HG02852 (cell line): ENCODE measurements at regions not wholly inside any gene's neighbourhood (a gene's known extent, or its start where the extent isn't known, plus 50 kb on each side); places are given as distances from the start of the nearest gene placed in this dataset.

Source experiments
- ATAC-seq: cut with Tn5 transposase; IDR thresholded peaks from one replicate; pipeline ENCODE4 v1.9.1; 2021; ENCODE audit warnings: mild to moderate bottlenecking, moderate library complexity; ENCODE audit not compliant: unreplicated experiment

DNA sequence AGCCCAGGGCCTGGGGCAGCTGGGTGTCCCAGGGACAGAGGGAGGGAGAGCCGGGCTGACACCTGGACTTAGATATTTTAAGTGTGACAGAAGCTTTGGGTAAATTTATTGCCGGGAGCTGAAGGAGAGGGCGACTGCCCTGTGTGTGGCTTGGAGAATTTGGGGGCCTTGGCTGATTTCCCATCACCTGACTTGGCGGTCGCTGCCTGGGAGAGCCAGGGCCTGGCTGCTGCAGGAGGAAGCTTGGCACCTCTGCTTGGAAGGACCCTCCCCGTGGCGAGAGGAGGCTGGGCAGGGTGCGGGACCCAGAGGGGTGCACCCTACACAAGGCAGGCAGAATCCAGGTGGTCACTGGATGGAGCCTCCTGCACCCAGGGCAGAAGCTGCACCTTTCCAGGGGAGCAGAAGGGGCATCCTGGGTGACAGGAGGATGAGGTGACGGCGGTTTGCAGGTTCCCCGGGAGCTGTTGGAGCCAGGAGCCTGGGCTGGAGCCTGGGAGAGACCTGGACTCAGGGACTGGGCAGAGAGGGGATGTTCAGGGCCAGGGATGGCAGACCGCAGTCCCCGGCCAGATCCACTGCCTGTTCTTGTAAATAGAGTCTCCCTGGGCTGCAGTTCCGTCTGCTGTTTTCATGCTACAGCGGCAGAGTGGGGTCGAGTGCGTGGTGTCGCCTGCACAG, 72.0 kb downstream of the RGS12 start:
- no peak for ATAC-seq

DNA sequence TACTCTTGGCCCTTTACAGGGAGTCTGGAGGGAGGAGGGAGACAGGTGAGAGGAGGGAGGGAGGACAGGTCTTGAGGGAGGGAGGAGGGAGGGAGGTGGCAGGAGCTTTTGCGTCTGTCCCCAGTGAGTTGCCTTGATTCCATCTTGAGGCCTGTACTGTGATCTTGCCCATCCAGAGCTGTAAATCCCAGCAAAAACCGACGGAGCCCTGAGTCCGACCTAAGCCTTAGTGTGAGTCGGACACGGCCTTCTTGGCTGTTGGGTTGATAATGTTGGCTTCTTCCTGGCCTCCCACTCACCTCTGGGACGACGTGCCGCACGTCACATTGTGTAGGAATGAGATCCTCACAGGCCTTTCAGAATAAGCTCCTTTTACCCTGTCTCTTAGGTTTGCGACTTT, 72.5 kb downstream of the RGS12 start:
- no peak for ATAC-seq

DNA sequence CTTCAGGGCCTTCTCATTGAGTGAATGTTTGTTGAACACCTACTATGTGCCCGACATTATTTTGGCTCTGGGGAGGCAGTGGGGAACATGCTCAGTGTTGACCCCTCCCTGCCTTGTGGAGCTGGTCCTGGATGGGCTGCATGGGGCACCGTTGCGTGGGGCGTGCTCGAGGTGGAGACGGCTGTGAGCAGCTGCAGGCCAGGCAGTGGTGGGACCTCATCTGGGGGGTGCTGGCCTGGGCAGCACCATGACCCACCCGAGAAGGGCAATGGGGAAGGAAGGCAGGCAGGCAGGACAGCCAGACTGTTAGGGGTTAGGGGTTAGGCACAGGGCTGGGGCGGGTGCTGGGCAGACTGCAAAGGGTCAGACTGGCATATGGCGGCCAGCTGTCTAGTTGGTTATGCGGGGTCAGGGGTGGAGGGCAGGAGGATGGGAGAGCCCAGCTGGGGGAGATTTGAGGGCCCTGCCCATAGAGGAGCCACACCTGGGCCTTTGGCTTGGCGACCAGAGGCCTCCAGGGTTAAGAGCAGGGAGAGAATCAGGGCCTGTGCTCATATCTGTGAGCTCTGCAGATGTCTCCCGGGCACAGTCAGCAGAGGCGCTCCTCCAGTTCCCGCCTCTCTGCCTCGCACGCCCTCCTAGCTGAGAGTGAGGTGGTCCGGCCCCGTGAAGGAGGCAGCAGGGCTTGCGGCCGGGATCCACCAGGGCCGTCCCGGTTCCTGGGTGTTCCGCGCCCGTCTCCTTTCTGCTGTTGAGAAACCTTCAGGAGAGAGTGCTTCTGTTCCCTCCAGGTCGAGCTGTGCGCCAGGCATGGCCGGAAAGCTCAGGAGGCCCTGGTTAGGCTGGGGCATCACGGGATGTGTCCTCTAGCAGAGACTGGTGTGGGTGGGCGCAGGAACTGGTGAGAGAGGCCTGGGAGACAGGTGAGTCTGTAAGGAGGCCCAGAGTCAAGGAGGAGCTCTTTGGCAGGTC, 73.3 kb downstream of the RGS12 start:
- ATAC-seq, result no peak

DNA sequence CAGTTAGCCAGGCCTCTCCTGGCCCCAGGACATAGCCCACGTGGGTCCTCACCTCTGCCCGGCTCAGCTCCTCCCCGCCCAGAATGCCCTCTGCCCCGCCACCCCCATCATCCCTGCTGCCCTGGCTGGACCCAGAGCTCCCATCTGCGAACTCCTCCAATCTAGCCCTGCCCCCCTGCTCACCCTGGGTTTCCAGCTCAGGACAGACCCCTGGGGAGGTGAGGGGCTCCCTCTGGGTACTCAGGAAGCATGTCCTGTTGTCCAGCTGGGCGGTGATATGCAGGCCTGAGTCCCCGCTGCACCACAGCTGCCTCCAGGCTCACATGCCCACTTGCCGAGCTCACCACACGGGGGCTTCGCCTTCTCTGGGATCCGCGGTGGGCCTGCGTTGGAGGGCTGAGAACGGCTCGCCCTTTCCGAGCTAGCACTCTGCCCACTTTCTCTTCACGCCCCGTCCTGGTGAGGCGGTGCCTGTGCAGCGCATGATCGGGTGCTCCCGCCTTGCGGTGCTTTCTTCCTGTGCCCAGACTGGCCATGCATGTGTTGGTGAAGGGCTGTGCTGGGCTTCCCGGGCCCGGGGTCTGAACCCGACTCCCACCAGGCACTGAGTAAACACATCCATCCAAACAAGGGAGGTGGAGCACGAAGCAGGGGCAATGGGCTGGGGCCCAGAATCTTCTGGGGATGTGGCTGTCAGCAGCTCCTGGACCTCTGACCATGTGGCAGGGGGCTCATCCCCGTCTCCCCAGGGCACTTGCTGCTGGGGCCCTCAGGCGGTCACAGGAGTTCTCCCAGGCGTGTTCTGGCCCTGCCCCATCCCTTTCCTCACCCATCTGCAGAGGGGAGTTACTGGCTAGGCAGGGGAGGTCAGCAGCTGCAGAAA, 74.3 kb downstream of the RGS12 start:
- no peak for ATAC-seq

DNA sequence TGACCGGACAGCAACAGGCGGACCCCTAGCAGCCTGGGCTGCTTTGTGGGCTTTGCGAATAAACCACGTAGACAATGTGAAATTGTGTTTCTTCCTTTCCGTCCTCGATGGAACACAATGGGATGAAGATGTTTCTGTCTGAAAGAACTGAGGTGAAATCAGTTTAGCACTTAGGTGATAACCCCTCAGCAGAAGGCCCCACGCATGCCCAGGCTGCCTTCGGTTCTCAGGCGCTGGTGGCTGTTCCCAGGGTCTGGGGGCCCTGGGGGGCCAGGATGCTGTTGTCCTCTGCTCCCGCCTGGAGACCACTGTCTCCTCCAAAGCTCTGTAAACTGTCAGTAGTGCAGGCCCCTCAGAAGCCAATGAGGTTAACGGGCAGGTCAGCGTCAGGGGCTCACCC, 73.9 kb upstream of the HGFAC start:
- no peak for ATAC-seq

DNA sequence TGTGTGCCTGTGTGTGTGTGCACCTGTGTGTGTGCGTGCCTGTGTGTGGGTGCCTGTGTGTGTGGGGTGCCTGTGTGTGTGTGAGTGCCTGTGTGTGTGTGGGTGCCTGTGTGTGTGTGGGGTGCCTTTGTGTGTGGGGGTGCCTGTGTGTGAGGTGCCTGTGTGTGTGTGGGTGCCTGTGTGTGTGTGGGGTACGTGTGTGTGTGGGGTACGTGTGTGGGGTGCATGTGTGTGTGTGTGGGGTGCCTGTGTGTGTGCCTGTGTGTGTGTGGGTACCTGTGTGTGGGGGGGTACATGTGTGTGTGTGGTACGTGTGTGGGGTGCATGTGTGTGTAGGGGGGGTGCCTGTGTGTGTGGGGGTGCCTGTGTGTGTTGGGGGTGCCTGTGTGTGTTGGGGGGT, 73.4 kb upstream of the HGFAC start:
- ATAC-seq, result no peak

DNA sequence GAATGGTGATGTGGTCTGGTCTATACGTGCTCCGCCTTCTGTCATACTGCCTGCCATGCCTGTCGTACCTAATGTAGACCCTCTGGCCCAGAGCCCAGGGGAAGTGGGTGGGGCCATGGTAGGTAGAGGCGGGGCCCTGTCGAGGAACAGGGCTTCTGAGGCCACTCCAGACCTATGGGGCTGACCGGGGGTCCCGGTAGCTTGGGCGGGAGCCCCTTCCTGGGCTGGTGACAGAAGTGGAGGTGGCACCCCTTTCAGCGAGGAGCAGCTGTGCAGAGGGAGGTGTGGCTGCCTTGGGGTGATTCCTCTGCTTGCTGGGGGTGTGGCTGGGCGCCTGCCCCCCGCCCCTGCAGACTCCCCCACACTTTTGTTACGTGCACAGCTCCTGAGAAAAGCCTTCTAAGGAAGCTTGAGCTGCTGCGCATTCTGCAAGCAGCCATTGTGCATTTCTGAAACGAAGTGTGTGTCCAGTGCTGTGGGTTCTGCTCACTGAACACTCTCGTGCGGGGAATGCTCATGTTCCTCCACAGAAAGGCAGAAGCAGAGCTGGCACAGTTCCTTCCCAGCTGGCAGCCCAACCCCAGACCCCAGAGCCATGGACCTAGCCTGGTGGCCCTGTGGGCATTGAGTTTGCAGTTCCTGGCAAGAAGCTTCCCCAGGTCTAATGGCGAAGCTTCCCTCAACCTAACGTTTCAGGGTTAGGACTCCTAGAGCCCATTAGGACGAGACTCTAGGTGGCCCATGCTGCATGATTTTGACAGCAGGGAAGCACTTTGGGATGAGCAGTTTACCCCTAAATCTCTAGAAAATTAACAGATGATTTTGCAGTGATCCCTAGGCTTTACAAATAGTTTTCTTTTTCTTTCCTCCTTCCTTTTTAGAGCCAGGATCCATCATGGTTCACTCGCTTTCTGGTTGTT, 72.7 kb upstream of the HGFAC start:
- no peak for ATAC-seq

DNA sequence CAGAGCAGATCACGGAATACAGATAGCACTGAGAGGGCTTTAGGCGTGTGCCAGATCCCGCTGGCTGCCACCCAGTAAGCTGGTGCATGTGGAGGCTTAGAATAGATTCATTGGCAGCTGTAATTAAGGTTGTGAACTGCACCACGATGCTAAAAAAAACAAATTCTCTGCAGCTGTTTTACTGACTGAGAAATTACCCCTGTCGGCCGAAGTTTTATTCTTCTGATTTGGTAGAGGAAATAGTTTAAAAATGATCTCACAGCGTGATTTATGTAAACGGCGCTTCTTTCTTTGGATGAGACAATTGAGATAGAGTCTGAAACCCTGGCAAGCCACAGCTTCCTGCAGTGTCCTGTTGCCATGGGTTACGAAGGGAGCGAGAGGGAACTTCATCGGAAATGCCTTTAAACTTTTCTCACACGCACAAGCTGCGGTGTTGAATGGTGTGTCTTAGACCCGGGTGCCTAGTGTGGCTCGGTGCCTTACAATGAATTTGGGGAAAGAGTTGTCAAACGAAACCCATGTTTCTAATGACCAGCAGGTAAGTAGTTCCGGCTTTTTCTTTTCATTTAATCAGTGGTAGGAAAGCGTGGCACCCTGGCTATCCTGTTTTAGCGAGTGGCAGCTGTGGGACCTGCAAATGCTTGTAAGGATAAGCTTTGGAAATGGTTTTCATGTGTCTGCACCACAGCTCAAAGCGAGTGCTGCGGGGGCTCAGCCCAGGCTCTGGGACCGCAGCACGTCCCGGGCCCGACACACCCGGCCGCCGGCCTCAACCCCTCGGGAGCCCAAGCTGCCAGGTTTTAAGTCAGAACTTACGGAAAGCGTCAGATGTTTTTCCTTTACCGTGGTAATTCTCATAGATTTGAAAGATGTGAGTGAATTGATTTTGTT, 71.7 kb upstream of the HGFAC start:
- no peak for ATAC-seq

DNA sequence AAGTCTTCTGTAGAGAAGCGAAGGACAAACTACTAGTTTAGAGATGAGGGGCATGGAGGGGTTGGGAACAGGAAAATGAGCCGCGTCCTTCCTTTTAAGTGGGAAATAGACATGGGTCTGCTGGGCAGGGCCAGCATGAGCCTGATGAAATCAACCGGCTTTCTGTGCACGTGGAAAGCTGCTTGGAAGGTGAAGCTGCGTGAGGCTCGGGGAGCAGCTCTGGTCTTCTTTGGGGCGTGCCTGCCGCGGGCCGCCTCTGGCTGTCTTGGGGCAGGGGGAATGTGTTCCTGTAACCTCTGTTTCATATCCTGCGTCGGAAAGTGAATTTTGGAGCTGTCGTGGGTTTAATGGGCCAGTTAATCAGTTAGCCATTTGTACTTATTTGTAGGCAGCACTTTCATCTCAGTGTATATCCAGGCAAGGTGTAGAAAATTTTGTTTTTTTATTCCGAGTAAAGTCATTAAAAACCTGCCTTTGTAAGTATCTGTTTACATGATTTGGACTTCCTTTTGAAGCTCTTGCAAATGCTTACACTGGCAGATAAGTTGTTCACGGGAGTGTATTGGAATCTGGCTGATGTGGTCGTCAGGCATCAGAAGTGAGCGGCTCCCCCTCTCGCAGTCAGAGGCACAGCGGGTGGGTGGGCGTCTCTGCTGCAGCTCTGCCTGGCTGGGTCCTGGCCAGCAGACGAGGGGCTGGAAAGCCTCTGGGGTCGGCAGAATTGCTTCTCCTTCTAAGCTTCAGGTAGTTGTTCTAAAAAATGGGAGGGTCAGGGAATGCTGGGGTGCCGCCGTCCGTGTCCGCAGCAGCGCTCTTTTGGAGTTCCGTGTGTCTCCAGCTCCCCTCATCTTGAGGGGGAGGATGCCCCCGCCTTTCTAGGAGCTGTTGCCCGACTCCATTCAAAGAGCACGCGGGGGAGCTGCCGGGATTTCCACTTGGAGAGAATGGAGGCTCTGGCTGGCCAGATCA, 70.5 kb upstream of the HGFAC start:
- ATAC-seq, result no peak

DNA sequence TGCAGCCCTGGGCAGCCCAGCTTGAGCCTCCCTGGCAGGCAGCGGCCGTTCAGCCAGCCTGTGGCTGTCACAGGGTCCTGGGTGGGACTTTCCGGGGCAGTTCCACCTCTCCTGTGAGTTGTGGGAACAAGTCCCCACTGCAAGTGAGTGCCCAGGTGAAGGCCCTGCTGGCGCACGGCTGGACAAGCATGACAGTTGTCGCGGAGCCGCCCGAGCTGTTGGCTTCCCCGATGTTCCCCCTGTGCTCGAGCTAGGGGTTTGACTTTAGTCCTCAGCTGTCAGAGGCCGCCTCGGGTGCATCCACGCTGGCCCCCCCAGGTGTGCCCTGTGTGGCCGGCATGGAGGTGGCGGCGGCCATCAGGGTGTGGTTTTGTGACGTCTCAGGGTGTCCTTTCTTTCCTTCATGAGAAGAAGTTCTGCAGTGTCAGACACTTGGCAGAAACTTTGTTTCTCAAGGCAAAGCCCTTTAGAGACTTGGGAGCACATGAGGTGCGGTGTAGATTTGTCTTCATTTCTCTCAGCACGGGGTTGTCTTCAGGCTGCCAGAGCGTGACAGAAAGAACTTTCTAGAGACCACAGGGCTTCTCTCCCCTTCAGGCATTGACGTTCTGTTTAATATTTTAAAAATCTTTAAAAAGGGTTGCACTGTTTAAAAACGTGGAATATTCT, 69.4 kb upstream of the HGFAC start:
- peak; percentile 8 for ATAC-seq

DNA sequence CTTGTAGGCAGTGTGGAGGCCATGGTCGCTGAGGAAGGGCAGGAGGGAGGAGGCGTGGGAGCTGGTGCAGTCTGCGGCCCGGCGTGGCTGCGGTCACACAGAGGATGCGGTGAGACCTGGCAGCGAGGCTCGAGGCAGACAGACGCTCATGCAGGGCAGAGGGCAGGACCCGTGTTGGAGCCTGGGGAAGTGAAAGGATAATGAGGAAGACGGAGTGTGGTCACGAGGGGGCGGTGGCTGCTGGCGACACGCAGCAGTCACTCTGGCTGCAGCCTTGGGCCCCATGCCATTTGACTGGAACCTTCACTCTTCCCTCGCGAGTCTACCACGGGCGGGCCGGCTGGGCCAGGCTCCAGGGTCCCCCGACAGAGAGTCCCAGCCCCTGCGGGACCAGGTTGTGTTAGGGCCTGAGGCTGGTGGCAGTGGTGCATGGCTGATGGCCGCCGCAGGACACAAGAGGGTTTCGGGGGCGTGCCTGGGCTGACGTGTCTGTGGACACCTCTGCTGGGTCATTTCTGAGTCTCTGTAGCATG, 68.8 kb upstream of the HGFAC start:
- ATAC-seq, result peak; percentile 83

DNA sequence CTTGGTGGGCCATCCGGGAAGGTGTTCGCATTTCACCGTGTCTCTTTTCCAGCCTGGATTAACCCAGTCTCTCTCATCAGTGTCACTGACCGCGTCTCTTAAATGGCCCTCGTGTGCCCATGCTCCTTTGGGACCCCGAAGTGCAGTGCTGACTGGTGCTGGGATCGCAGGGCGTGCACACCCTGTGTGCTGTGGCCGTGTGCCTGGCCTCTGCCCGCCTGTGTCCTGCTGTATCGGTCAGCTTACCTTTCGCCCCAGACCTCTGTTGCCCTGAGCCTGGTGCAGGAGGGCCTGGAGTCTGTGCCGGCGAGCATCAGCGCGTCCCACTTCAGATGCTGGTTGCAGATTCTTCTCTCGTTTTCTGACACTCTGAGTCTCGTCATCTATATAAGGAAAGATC, 68.3 kb upstream of the HGFAC start:
- ATAC-seq, result no peak

DNA sequence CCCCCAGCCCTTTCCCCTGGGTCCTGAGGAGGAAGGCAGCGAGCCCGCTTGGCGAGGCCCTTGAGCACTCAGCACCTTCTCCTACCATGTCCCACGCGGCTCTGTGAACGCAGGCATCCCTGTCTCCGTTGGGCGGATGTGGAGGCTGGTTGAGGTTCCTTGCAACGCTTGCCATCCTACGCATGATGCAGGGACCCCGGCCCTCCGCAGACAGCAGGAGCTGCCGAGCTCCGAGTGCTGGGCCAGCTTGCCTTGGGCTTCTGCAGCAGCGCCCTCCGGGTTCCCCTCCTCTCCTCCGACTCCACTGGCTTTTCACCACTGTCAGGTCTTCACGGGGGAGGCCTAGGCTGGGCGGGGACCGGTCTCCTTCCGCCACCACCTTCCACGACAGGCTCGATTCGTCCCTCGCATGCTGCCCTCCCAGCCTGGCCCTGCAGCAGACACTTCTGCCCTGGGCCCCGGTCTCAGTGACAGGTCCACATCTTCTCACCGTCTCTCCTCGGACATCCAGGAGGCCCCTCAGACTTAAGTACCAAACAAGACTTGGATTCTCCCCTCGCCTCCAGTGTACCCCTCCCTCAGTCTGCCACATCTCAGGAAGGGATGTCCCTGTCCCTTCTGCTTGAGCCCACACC, 67.6 kb upstream of the HGFAC start:
- ATAC-seq, result no peak

DNA sequence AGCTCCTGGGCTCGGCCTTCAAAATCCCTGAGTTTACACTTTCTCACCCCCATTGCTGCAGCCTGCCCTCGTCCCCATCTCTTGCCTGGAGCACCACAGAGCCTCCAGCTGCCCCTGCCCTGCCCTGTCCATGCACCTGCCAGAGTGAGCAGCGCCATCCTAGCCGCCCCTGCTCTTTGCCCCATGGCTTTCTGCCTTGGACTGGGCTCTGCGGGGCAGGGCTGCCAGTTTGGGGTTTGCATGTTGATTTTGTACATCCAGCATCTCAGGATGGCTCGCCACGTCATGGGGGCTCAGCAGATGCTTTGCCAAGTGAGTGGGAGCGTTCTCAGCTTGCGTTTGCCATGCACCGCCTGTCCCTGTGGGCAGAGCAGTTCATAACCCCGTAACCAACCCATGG, 67.1 kb upstream of the HGFAC start:
- ATAC-seq, result no peak

DNA sequence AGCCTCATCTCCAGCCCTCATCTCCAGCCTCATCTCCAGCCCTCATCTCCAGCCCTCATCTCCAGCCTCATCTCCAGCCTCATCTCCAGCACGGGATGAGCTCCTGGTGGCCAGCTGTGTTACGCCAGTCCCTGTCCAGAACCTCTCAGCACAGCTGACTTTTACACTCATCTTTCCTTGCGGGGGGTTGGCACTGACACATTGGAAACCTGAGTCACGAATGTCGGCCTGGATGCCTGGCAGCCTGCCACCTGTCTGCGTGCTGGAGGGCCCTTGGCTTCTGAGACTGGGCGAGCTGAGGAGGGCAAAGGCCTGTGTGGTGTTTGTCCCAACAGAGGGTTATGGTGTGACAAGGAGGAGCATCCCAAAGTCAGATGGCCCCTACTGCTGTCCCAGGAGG, 66.1 kb upstream of the HGFAC start:
- ATAC-seq, result no peak

DNA sequence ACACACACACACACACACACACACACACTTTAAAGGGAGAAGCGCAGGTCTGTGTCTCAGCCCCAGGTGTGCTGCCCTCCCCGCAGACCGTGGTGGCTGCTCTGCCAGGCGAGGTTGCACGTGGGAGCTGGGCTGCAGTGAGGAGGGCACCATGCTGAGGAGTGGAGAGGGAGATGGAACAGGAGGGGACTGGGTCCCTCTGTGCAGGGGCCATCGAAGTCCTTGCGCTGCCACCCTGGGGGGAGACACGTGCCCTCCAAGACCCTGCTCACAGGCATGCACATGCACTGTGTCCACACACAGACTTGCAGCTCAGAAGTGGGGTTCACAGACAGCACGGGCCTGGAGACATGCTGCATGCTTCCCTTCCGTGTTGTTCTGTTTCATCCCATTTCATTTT, 65.5 kb upstream of the HGFAC start:
- no peak for ATAC-seq

DNA sequence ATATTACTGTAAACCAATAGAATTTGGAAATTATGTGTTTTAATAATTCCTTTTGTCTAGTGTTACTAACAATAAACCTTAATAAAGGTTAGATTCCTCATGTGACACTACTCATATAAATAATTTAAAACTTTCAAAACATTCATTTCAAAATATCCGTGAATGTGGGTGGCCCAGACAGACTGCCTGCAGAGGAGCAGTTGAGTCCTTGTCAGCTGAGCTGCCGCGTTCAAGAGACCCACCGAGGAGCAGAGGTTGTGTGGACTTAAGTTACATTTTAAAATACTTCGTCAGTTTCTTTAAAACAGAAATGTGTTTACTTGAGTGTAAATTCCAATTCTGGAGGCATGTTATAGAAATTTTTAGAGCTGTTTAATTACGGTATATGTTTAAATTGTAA, 64.2 kb upstream of the HGFAC start:
- ATAC-seq, result no peak
